Stimulated activated CD4-positive, alpha-beta T cell treated with anti-CD3 and anti-CD28 coated beads, Interleukin-4, amount 100 ng/mL, for 1 hour (primary cell): ENCODE measurements at regions not wholly inside any gene's neighbourhood (a gene's known extent, or its start where the extent isn't known, plus 50 kb on each side); places are given as distances from the start of the nearest gene placed in this dataset.

Experiments used
- DNase-seq: peaks from one replicate; pipeline ENCODE4 v3.0.0-alpha.2; 2020

GRCh38 chr2:104049438-104049837 is 804.5 kb upstream of the POU3F3 start:
- no peak for DNase-seq

GRCh38 chr2:104049981-104050380 is 803.9 kb upstream of the POU3F3 start:
- no peak for DNase-seq

GRCh38 chr2:104050656-104051242 is 803.2 kb upstream of the POU3F3 start:
- DNase-seq = no peak

- DNase-seq = no peak
Measured at GRCh38 chr2:104051766-104052165, 802.1 kb upstream of the POU3F3 start.

GRCh38 chr2:104052356-104052755 is 801.6 kb upstream of the POU3F3 start:
- DNase-seq = no peak

- DNase-seq = no peak
Measured at GRCh38 chr2:104056451-104056850, 797.5 kb upstream of the POU3F3 start.

- no peak for DNase-seq
Measured at GRCh38 chr2:104068665-104069064, 785.2 kb upstream of the POU3F3 start.

GRCh38 chr2:104077573-104077972 is 776.3 kb upstream of the POU3F3 start:
- DNase-seq = no peak

- DNase-seq = no peak
Measured at GRCh38 chr2:104078431-104079157, 775.3 kb upstream of the POU3F3 start.

GRCh38 chr2:104088745-104089144 is 765.2 kb upstream of the POU3F3 start:
- no peak for DNase-seq

- DNase-seq = no peak
Measured at GRCh38 chr2:104090407-104090806, 763.5 kb upstream of the POU3F3 start.

GRCh38 chr2:104091894-104092293 is 762.0 kb upstream of the POU3F3 start:
- DNase-seq = no peak

GRCh38 chr2:104092886-104093285 is 761.0 kb upstream of the POU3F3 start:
- DNase-seq = no peak

- DNase-seq = no peak
Measured at GRCh38 chr2:104102615-104103014, 751.3 kb upstream of the POU3F3 start.

GRCh38 chr2:104109356-104109755 is 744.6 kb upstream of the POU3F3 start:
- no peak for DNase-seq

GRCh38 chr2:104118889-104119288 is 735.0 kb upstream of the POU3F3 start:
- DNase-seq = no peak

GRCh38 chr2:104120171-104120570 is 733.7 kb upstream of the POU3F3 start:
- no peak for DNase-seq

GRCh38 chr2:104125096-104125495 is 728.8 kb upstream of the POU3F3 start:
- no peak for DNase-seq

- DNase-seq = no peak
Measured at GRCh38 chr2:104127049-104127770, 726.7 kb upstream of the POU3F3 start.

- no peak for DNase-seq
Measured at GRCh38 chr2:104140361-104140760, 713.6 kb upstream of the POU3F3 start.

- DNase-seq = no peak
Measured at GRCh38 chr2:104158191-104158590, 695.7 kb upstream of the POU3F3 start.

- no peak for DNase-seq
Measured at GRCh38 chr2:104163611-104164130, 690.2 kb upstream of the POU3F3 start.

- no peak for DNase-seq
Measured at GRCh38 chr2:104164721-104165252, 689.1 kb upstream of the POU3F3 start.

GRCh38 chr2:104177179-104177578 is 676.7 kb upstream of the POU3F3 start:
- no peak for DNase-seq
